RWPE2 (cell line): ENCODE measurements at regions not wholly inside any gene's neighbourhood (a gene's known extent, or its start where the extent isn't known, plus 50 kb on each side); places are given as distances from the start of the nearest gene placed in this dataset.
"Not testable (repeated sequence)": the region's sequence is repeated elsewhere in the genome, so short reads cannot be mapped to it uniquely, and the experiment has no call there.

Experiments used
- ATAC-seq: fragments of 200-7000 bp; cut with Tn5 transposase; 3 replicates; pipeline ENCODE4 v1.9.1; 2021; ENCODE audit warnings: low read depth
- DNase-seq: peaks from one replicate; pipeline ENCODE4 v3.0.0-alpha.2; 2020; ENCODE audit warnings: low spot score
- H3K27ac ChIP-seq: fragments of 450-650 bp; 2 replicates; pipeline ENCODE4 v1.5.1; 2017; ENCODE audit warnings: mild to moderate bottlenecking; ENCODE audit not compliant: poor library complexity, severe bottlenecking
- H3K27me3 ChIP-seq: fragments of 250-450 bp; sonication (Bioruptor Pico); 2 replicates; pipeline ENCODE4 v1.5.1; 2021; ENCODE audit warnings: mild to moderate bottlenecking, moderate library complexity; ENCODE audit not compliant: insufficient read depth, poor library complexity, severe bottlenecking
- H3K36me3 ChIP-seq: fragments of 250-450 bp; sonication (Bioruptor Pico); 2 replicates; pipeline ENCODE4 v1.5.1; 2020; ENCODE audit warnings: low read depth, mild to moderate bottlenecking, moderate library complexity
- H3K4me1 ChIP-seq: fragments of 250-450 bp; sonication (Bioruptor Pico); 2 replicates; pipeline ENCODE4 v1.5.1; 2021; ENCODE audit warnings: mild to moderate bottlenecking, moderate library complexity; ENCODE audit not compliant: insufficient read depth, poor library complexity, severe bottlenecking
- H3K4me3 ChIP-seq: fragments of 250-450 bp; sonication (Bioruptor Pico); 2 replicates; pipeline ENCODE4 v1.5.1; 2021; ENCODE audit warnings: mild to moderate bottlenecking, moderate library complexity; ENCODE audit not compliant: severe bottlenecking
- H3K9me3 ChIP-seq: fragments of 250-450 bp; sonication (Bioruptor Pico); 2 replicates; pipeline ENCODE4 v1.5.1; 2021; ENCODE audit warnings: mild to moderate bottlenecking, moderate library complexity; ENCODE audit not compliant: severe bottlenecking
- CTCF ChIP-seq: fragments of 450-650 bp; IDR thresholded peaks from one replicate; pipeline ENCODE4 v1.5.1; 2017; ENCODE audit warnings: mild to moderate bottlenecking, moderate library complexity; ENCODE audit not compliant: poor library complexity, severe bottlenecking

- no peak for DNase-seq
- no peak for TF ChIP-seq CTCF
- ATAC-seq, result peak; percentile 76
- peaks cover 2% of the 10 kb centered on the region for H3K9me3 ChIP-seq
- no peak overlapping the region for H3K27ac ChIP-seq
- H3K27me3 ChIP-seq, result no peaks in the 10 kb centered on the region
- H3K4me3 ChIP-seq, result no peak overlapping the region
- no peaks in the 10 kb centered on the region for H3K36me3 ChIP-seq
- H3K4me1 ChIP-seq, result peaks cover 12% of the 10 kb centered on the region
Measured at GRCh38 chr6:121627761-121628160, 192.3 kb downstream of the GJA1 start.

- H3K4me3 ChIP-seq, result no peak overlapping the region
- ATAC-seq (peak; percentile 88), DNase-seq (no peak)
- H3K4me1 ChIP-seq, result peaks cover 12% of the 10 kb centered on the region
- H3K9me3 ChIP-seq, result peaks cover 2% of the 10 kb centered on the region
- no peaks in the 10 kb centered on the region for H3K36me3 ChIP-seq
- no peaks in the 10 kb centered on the region for H3K27me3 ChIP-seq
- no peak for TF ChIP-seq CTCF
- H3K27ac ChIP-seq, result no peak overlapping the region
Measured at GRCh38 chr6:121630716-121631115, 195.3 kb downstream of the GJA1 start.

- not testable (repeated sequence) for H3K9me3 ChIP-seq, H3K27ac ChIP-seq, ATAC-seq, DNase-seq, H3K36me3 ChIP-seq, H3K27me3 ChIP-seq, H3K4me3 ChIP-seq
- peaks cover 12% of the 10 kb centered on the region for H3K4me1 ChIP-seq
Measured at GRCh38 chr6:121631752-121632151, 196.3 kb downstream of the GJA1 start.

GRCh38 chr6:121633309-121633708, 197.9 kb downstream of the GJA1 start:
- Histone ChIP-seq H3K4me3 (no peak overlapping the region), H3K36me3 (no peaks in the 10 kb centered on the region), H3K27ac (no peak overlapping the region), H3K9me3 (peaks cover 2% of the 10 kb centered on the region), H3K4me1 (no peaks in the 10 kb centered on the region), H3K27me3 (no peaks in the 10 kb centered on the region)
- DNase-seq (no peak), ATAC-seq (no peak)
- no peak for TF ChIP-seq CTCF

- not testable (repeated sequence) for H3K36me3 ChIP-seq, ATAC-seq, H3K27me3 ChIP-seq, H3K4me3 ChIP-seq, H3K4me1 ChIP-seq, DNase-seq, H3K9me3 ChIP-seq, H3K27ac ChIP-seq
Measured at GRCh38 chr6:121634586-121634985, 199.1 kb downstream of the GJA1 start.

GRCh38 chr6:121635355-121635754, 199.9 kb downstream of the GJA1 start:
- no peak for TF ChIP-seq CTCF
- Histone ChIP-seq H3K4me3 (no peak overlapping the region), H3K9me3 (peaks cover 2% of the 10 kb centered on the region), H3K27me3 (no peaks in the 10 kb centered on the region), H3K27ac (no peak overlapping the region), H3K4me1 (no peaks in the 10 kb centered on the region), H3K36me3 (no peaks in the 10 kb centered on the region)
- no peak for ATAC-seq
- no peak for DNase-seq

GRCh38 chr6:121636217-121636616, 200.8 kb downstream of the GJA1 start:
- ATAC-seq, H3K9me3 ChIP-seq, H3K27ac ChIP-seq, H3K4me3 ChIP-seq, H3K36me3 ChIP-seq, H3K27me3 ChIP-seq, DNase-seq, H3K4me1 ChIP-seq: not testable (repeated sequence)
